ENCODE measurements at regions not wholly inside any gene's neighbourhood (a gene's known extent, or its start where the extent isn't known, plus 50 kb on each side); places are given as distances from the start of the nearest gene placed in this dataset.

GRCh38 chr5:164672205-164672604, 1166.8 kb downstream of the MAT2B start:
- TF ChIP-seq CTCF (IDR thresholded peaks at IDR 0.05; ENCODE audit: low read length) (no peak), EZH2 (IDR thresholded peaks at IDR 0.05; ENCODE audit: borderline replicate concordance, low read length) (no peak)
- Histone ChIP-seq H3K9ac (ENCODE audit: low read length) (no peak overlapping the region), H3K9me2 (ENCODE audit: low read depth, low read length) (no peaks in the 10 kb centered on the region), H4K20me1 (ENCODE audit: insufficient read depth, low read length) (no peaks in the 10 kb centered on the region), H3K27me3 (ENCODE audit: insufficient read depth, low read length) (no peaks in the 10 kb centered on the region), H3K79me2 (ENCODE audit: insufficient read depth, low read length) (no peaks in the 10 kb centered on the region), H3K9me3 (ENCODE audit: low read length) (no peaks in the 10 kb centered on the region), H3K4me1 (ENCODE audit: insufficient read depth, low read length, severe bottlenecking) (no peaks in the 10 kb centered on the region), H3K4me3 (ENCODE audit: low read depth, low read length, poor library complexity, severe bottlenecking) (no peak overlapping the region), H3K36me3 (ENCODE audit: insufficient read depth, low read length) (no peaks in the 10 kb centered on the region), H3K27ac (ENCODE audit: low read depth, low read length, poor library complexity, severe bottlenecking) (no peak overlapping the region), H3F3A (ENCODE audit: insufficient read depth, low read length) (no peaks in the 10 kb centered on the region), H3K4me2 (ENCODE audit: low read length) (no peak overlapping the region), H2AFZ (ENCODE audit: low read length) (no peak overlapping the region)

DNA sequence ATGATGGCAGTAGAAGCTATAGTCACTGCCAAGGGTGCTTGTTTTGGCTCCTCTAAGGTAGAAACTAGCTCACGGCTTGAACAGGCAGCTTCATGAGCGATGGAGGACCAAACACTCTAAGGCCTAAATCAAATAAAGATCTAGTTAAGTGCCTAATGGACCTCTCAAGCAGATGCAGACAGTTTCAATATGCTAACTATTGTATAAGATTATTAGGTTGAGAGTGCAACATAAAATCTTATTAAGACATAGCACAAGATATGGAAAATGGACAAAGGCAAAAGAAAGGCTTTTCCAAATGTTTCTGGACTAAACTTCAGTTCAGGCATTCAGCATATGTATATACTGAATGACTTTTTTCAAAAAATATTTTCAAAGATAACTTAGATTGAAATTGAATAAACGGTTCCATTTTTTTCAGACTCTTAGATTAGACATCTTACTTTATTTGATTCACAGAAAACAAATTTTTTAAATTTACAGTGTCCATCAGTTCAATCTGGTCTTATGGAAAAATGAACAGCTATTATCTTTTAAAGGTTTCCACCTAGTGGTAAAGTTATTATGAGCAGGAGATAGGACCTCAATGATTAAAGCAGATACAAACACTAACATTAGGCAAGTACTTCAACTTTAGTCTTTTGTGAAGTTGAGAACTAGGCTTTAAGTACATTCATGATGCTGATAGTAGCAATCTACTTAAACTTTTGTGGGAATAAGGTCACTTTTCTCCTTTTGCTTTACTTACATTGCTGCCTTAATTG, 1167.7 kb downstream of the MAT2B start:
- Histone ChIP-seq H3K36me3 (ENCODE audit: insufficient read depth, low read length) (no peaks in the 10 kb centered on the region), H3K4me2 (ENCODE audit: low read length) (no peak overlapping the region), H3K27ac (ENCODE audit: low read depth, low read length, poor library complexity, severe bottlenecking) (no peak overlapping the region), H3K27me3 (ENCODE audit: insufficient read depth, low read length) (no peaks in the 10 kb centered on the region), H3K9me2 (ENCODE audit: low read depth, low read length) (no peaks in the 10 kb centered on the region), H3K79me2 (ENCODE audit: insufficient read depth, low read length) (no peaks in the 10 kb centered on the region), H3K9ac (ENCODE audit: low read length) (no peak overlapping the region), H3K4me1 (ENCODE audit: insufficient read depth, low read length, severe bottlenecking) (no peaks in the 10 kb centered on the region), H3K4me3 (ENCODE audit: low read depth, low read length, poor library complexity, severe bottlenecking) (no peak overlapping the region), H3F3A (ENCODE audit: insufficient read depth, low read length) (no peaks in the 10 kb centered on the region), H4K20me1 (ENCODE audit: insufficient read depth, low read length) (no peaks in the 10 kb centered on the region), H3K9me3 (ENCODE audit: low read length) (no peaks in the 10 kb centered on the region), H2AFZ (ENCODE audit: low read length) (no peak overlapping the region)
- peak; percentile 42; the same call in 1 of the 2 replicates for TF ChIP-seq CTCF (IDR thresholded peaks at IDR 0.05; ENCODE audit: low read length)
- TF ChIP-seq EZH2 (IDR thresholded peaks at IDR 0.05; ENCODE audit: borderline replicate concordance, low read length): no peak

- Histone ChIP-seq H3K27ac (ENCODE audit: low read depth, low read length, poor library complexity, severe bottlenecking) (no peak overlapping the region), H3K9me3 (ENCODE audit: low read length) (no peaks in the 10 kb centered on the region), H3F3A (ENCODE audit: insufficient read depth, low read length) (no peaks in the 10 kb centered on the region), H4K20me1 (ENCODE audit: insufficient read depth, low read length) (no peaks in the 10 kb centered on the region), H3K36me3 (ENCODE audit: insufficient read depth, low read length) (no peaks in the 10 kb centered on the region), H3K9me2 (ENCODE audit: low read depth, low read length) (no peaks in the 10 kb centered on the region), H3K79me2 (ENCODE audit: insufficient read depth, low read length) (no peaks in the 10 kb centered on the region), H3K4me3 (ENCODE audit: low read depth, low read length, poor library complexity, severe bottlenecking) (no peak overlapping the region), H3K4me1 (ENCODE audit: insufficient read depth, low read length, severe bottlenecking) (no peaks in the 10 kb centered on the region), H3K9ac (ENCODE audit: low read length) (no peak overlapping the region), H3K27me3 (ENCODE audit: insufficient read depth, low read length) (no peaks in the 10 kb centered on the region), H3K4me2 (ENCODE audit: low read length) (no peak overlapping the region), H2AFZ (ENCODE audit: low read length) (no peak overlapping the region)
- TF ChIP-seq CTCF (IDR thresholded peaks at IDR 0.05; ENCODE audit: low read length): no peak
- TF ChIP-seq EZH2 (IDR thresholded peaks at IDR 0.05; ENCODE audit: borderline replicate concordance, low read length): no peak
These were observed 1174.0 kb downstream of the MAT2B start for GRCh38 chr5:164679461-164679860.
